ENCODE measurements at regions not wholly inside any gene's neighbourhood (a gene's known extent, or its start where the extent isn't known, plus 50 kb on each side); places are given as distances from the start of the nearest gene placed in this dataset.
"Not testable (repeated sequence)": the region's sequence is repeated elsewhere in the genome, so short reads cannot be mapped to it uniquely, and the experiment has no call there.

GRCh38 chr9:33719581-33720374 lies 75.6 kb upstream of the PRSS3 start:
- TF ChIP-seq CTCF (IDR thresholded peaks at IDR 0.05; ENCODE audit: low read depth, low read length, missing control alignments), result peak; percentile 58
- DNase-seq (ENCODE audit: low read depth), result no peak
- in situ Hi-C loops (cut with HindIII; ENCODE audit: low sequenced_read_pairs), result no loop called here
- H3K4me3 ChIP-seq (ENCODE audit: low read depth, low read length), result no peak overlapping the region

- DNase-seq (ENCODE audit: low read depth), result peak; percentile 71
- peak; percentile 94 for TF ChIP-seq CTCF (IDR thresholded peaks at IDR 0.05; ENCODE audit: low read depth, low read length, missing control alignments)
- in situ Hi-C loops (cut with HindIII; ENCODE audit: low sequenced_read_pairs), result no loop called here
- H3K4me3 ChIP-seq (ENCODE audit: low read depth, low read length), result no peak overlapping the region
Observed at GRCh38 chr9:33721674-33722358, 73.5 kb upstream of the PRSS3 start.

GRCh38 chr9:33722359-33722675 lies 73.0 kb upstream of the PRSS3 start:
- in situ Hi-C loops (cut with HindIII; ENCODE audit: low sequenced_read_pairs), result no loop called here
- H3K4me3 ChIP-seq (ENCODE audit: low read depth, low read length), result no peak overlapping the region
- no peak for DNase-seq (ENCODE audit: low read depth)
- TF ChIP-seq CTCF (IDR thresholded peaks at IDR 0.05; ENCODE audit: low read depth, low read length, missing control alignments), result no peak

- no peak for DNase-seq (ENCODE audit: low read depth)
- TF ChIP-seq CTCF (IDR thresholded peaks at IDR 0.05; ENCODE audit: low read depth, low read length, missing control alignments), result no peak
- no peak overlapping the region for H3K4me3 ChIP-seq (ENCODE audit: low read depth, low read length)
- in situ Hi-C loops (cut with HindIII; ENCODE audit: low sequenced_read_pairs), result no loop called here
Observed at GRCh38 chr9:33728613-33729012, 66.7 kb upstream of the PRSS3 start.

- no peak for DNase-seq (ENCODE audit: low read depth)
- in situ Hi-C loops (cut with HindIII; ENCODE audit: low sequenced_read_pairs), result no loop called here
- H3K4me3 ChIP-seq (ENCODE audit: low read depth, low read length), result no peak overlapping the region
- no peak for TF ChIP-seq CTCF (IDR thresholded peaks at IDR 0.05; ENCODE audit: low read depth, low read length, missing control alignments)
Observed at GRCh38 chr9:33731142-33731541, 64.2 kb upstream of the PRSS3 start.

GRCh38 chr9:33731625-33732024 lies 63.7 kb upstream of the PRSS3 start:
- H3K4me3 ChIP-seq (ENCODE audit: low read depth, low read length), result no peak overlapping the region
- DNase-seq (ENCODE audit: low read depth), result no peak
- in situ Hi-C loops (cut with HindIII; ENCODE audit: low sequenced_read_pairs), result no loop called here
- no peak for TF ChIP-seq CTCF (IDR thresholded peaks at IDR 0.05; ENCODE audit: low read depth, low read length, missing control alignments)

GRCh38 chr9:33734247-33734940 lies 61.0 kb upstream of the PRSS3 start:
- H3K4me3 ChIP-seq (ENCODE audit: low read depth, low read length); in situ Hi-C loops (cut with HindIII; ENCODE audit: low sequenced_read_pairs); DNase-seq (ENCODE audit: low read depth): not testable (repeated sequence)

GRCh38 chr9:33734941-33735835 lies 60.2 kb upstream of the PRSS3 start:
- in situ Hi-C loops (cut with HindIII; ENCODE audit: low sequenced_read_pairs); DNase-seq (ENCODE audit: low read depth); H3K4me3 ChIP-seq (ENCODE audit: low read depth, low read length): not testable (repeated sequence)
